HCT116 (cell line): ENCODE measurements at regions not wholly inside any gene's neighbourhood (a gene's known extent, or its start where the extent isn't known, plus 50 kb on each side); places are given as distances from the start of the nearest gene placed in this dataset.

Experiments
- CEBPB ChIP-seq: IDR thresholded peaks from 2 replicates; pipeline ENCODE4 v1.6.1; 2012; ENCODE audit warnings: low read depth
- EZH2phosphoT487 ChIP-seq: fragments of 200-600 bp; IDR thresholded peaks from 2 replicates; pipeline ENCODE4 v1.6.1; 2018; ENCODE audit warnings: antibody characterized with exemption, borderline replicate concordance
- RAD21 ChIP-seq: IDR thresholded peaks from 2 replicates; pipeline ENCODE4 v1.6.1; 2012; ENCODE audit warnings: low read depth, mild to moderate bottlenecking
- TF ChIP-seq, protein P1 (sequence below), 3 experiments: fragments of 200-600 bp in 1 of 3; sonication (generic) in 1 of 3; IDR thresholded peaks in 2 of 3; conservative IDR thresholded peaks in 1 of 3; 2 replicates each; pipeline ENCODE4 v1.5.1; 2012 to 2017; ENCODE audit warnings: low read depth in 2 of 3, low read length in 2 of 3, antibody characterized with exemption in 1 of 3, borderline replicate concordance in 1 of 3, control low read depth in 1 of 3, mild to moderate bottlenecking in 1 of 3, mixed read lengths in 1 of 3, mixed run types in 1 of 3, moderate library complexity in 1 of 3; ENCODE audit not compliant: insufficient read depth in 1 of 3

GRCh38 chr22:27302501-27302900 is 499.1 kb downstream of the MN1 start:
- TF ChIP-seq, protein P1, sequence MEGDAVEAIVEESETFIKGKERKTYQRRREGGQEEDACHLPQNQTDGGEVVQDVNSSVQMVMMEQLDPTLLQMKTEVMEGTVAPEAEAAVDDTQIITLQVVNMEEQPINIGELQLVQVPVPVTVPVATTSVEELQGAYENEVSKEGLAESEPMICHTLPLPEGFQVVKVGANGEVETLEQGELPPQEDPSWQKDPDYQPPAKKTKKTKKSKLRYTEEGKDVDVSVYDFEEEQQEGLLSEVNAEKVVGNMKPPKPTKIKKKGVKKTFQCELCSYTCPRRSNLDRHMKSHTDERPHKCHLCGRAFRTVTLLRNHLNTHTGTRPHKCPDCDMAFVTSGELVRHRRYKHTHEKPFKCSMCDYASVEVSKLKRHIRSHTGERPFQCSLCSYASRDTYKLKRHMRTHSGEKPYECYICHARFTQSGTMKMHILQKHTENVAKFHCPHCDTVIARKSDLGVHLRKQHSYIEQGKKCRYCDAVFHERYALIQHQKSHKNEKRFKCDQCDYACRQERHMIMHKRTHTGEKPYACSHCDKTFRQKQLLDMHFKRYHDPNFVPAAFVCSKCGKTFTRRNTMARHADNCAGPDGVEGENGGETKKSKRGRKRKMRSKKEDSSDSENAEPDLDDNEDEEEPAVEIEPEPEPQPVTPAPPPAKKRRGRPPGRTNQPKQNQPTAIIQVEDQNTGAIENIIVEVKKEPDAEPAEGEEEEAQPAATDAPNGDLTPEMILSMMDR (IDR thresholded peaks at IDR 0.05 in 2 of 3, conservative IDR thresholded peaks at IDR 0.05 in 1 of 3; ENCODE audit: borderline replicate concordance in 1 of 3, insufficient read depth in 1 of 3, low read depth in 2 of 3, low read length in 2 of 3), result no peak
- TF ChIP-seq EZH2phosphoT487 (no peak), RAD21 (no peak), CEBPB (no peak)
